ENCODE measurements at regions not wholly inside any gene's neighbourhood (a gene's known extent, or its start where the extent isn't known, plus 50 kb on each side); places are given as distances from the start of the nearest gene placed in this dataset.

DNA sequence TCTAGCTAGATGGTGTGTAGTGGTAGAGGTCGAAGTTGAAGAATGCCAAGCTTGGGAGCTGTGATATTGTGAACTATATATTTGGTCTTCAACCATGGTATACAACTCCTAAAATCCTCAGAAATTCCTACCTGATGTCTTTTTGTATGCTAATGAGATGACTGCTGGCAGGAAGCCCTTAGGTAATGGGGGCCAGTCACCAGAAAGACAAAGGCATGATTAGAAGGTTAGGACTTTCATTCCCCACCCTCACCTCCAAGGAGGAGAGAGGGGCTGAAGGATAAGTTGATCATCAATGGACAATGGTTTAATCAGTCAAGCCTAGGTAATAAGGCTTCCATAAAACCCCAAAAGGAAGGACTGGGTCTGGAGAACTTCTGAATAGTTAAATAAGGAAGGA, 285.7 kb upstream of the POU5F2 start:
- Histone ChIP-seq H3K27me3 (ENCODE audit: insufficient read depth, low read depth) (no peaks in the 10 kb centered on the region), H4K20me1 (ENCODE audit: insufficient read depth) (no peaks in the 10 kb centered on the region), H3K9ac (no peak overlapping the region), H3K27ac (no peak overlapping the region), H3K4me1 (ENCODE audit: low read depth, poor library complexity, severe bottlenecking) (no peaks in the 10 kb centered on the region), H2AFZ (ENCODE audit: low read depth) (no peak overlapping the region), H3K79me2 (ENCODE audit: insufficient read depth, low read depth) (no peaks in the 10 kb centered on the region), H3K36me3 (ENCODE audit: insufficient read depth) (no peaks in the 10 kb centered on the region), H3K4me2 (no peak overlapping the region), H3K4me3 (IDR thresholded peaks at IDR 0.05; ENCODE audit: insufficient read depth, low read depth, low read length) (no peak overlapping the region)
- TF ChIP-seq CTCF (conservative IDR thresholded peaks at IDR 0.05; ENCODE audit: low read depth, low read length): no peak

GRCh38 chr5:94025788-94026473, 284.5 kb upstream of the POU5F2 start:
- H3K27ac ChIP-seq: no peak overlapping the region
- no peak overlapping the region for H3K4me2 ChIP-seq
- no peak overlapping the region for H2AFZ ChIP-seq (ENCODE audit: low read depth)
- no peaks in the 10 kb centered on the region for H3K36me3 ChIP-seq (ENCODE audit: insufficient read depth)
- no peaks in the 10 kb centered on the region for H4K20me1 ChIP-seq (ENCODE audit: insufficient read depth)
- no peak overlapping the region for H3K4me3 ChIP-seq (IDR thresholded peaks at IDR 0.05; ENCODE audit: insufficient read depth, low read depth, low read length)
- H3K4me1 ChIP-seq (ENCODE audit: low read depth, poor library complexity, severe bottlenecking): no peaks in the 10 kb centered on the region
- H3K27me3 ChIP-seq (ENCODE audit: insufficient read depth, low read depth): no peaks in the 10 kb centered on the region
- TF ChIP-seq CTCF (conservative IDR thresholded peaks at IDR 0.05; ENCODE audit: low read depth, low read length): no peak
- no peaks in the 10 kb centered on the region for H3K79me2 ChIP-seq (ENCODE audit: insufficient read depth, low read depth)
- H3K9ac ChIP-seq: no peak overlapping the region

- Histone ChIP-seq H3K36me3 (ENCODE audit: insufficient read depth) (no peaks in the 10 kb centered on the region), H3K9ac (no peak overlapping the region), H4K20me1 (ENCODE audit: insufficient read depth) (no peaks in the 10 kb centered on the region), H3K4me3 (IDR thresholded peaks at IDR 0.05; ENCODE audit: insufficient read depth, low read depth, low read length) (no peak overlapping the region), H3K27me3 (ENCODE audit: insufficient read depth, low read depth) (no peaks in the 10 kb centered on the region), H3K4me2 (no peak overlapping the region), H3K79me2 (ENCODE audit: insufficient read depth, low read depth) (no peaks in the 10 kb centered on the region), H3K27ac (no peak overlapping the region), H2AFZ (ENCODE audit: low read depth) (no peak overlapping the region), H3K4me1 (ENCODE audit: low read depth, poor library complexity, severe bottlenecking) (no peaks in the 10 kb centered on the region)
- TF ChIP-seq CTCF (conservative IDR thresholded peaks at IDR 0.05; ENCODE audit: low read depth, low read length): no peak
Observed at GRCh38 chr5:94024620-94025019, 283.2 kb upstream of the POU5F2 start.

GRCh38 chr5:94024101-94024500, 282.7 kb upstream of the POU5F2 start:
- no peak overlapping the region for H2AFZ ChIP-seq (ENCODE audit: low read depth)
- TF ChIP-seq CTCF (conservative IDR thresholded peaks at IDR 0.05; ENCODE audit: low read depth, low read length): no peak

More at GRCh38 chr5:94024101-94024500, 282.7 kb upstream of the POU5F2 start:
- Histone ChIP-seq H3K9ac (no peak overlapping the region), H4K20me1 (ENCODE audit: insufficient read depth) (no peaks in the 10 kb centered on the region), H3K36me3 (ENCODE audit: insufficient read depth) (no peaks in the 10 kb centered on the region), H3K79me2 (ENCODE audit: insufficient read depth, low read depth) (no peaks in the 10 kb centered on the region), H3K4me2 (no peak overlapping the region), H3K27me3 (ENCODE audit: insufficient read depth, low read depth) (no peaks in the 10 kb centered on the region), H3K27ac (no peak overlapping the region), H3K4me3 (IDR thresholded peaks at IDR 0.05; ENCODE audit: insufficient read depth, low read depth, low read length) (no peak overlapping the region), H3K4me1 (ENCODE audit: low read depth, poor library complexity, severe bottlenecking) (no peaks in the 10 kb centered on the region)
